A673 (cell line): ENCODE measurements at regions not wholly inside any gene's neighbourhood (a gene's known extent, or its start where the extent isn't known, plus 50 kb on each side); places are given as distances from the start of the nearest gene placed in this dataset.

ENCODE experiments used
- BruUV-seq: library from RNA; stranded (reverse); fragments of 400-500 nt; replicated peaks from 2 replicates; lab custom pipeline; 2021; lab: Mats Ljungman, UMichigan
- CTCF ChIA-PET: fragments of 300-600 bp; sonication (Branson Sonifier 250); formaldehyde crosslinking; loops from one replicate; lab custom pipeline; 2022; ENCODE audit warnings: antibody characterized with exemption; lab: Charles Lee
- POLR2A ChIA-PET: fragments of 300-600 bp; sonication (Branson Sonifier 250); formaldehyde crosslinking; loops from one replicate; lab custom pipeline; 2022; ENCODE audit warnings: antibody characterized with exemption; ENCODE audit not compliant: low non-redundant PET; lab: Charles Lee
- DNase-seq: peaks from one replicate; pipeline ENCODE4 v3.0.0-alpha.2; 2015; ENCODE audit warnings: low spot score
- H3K27ac ChIP-seq: fragments of 200-600 bp; sonication (generic); 2 replicates; pipeline ENCODE4 v1.5.1; 2016; ENCODE audit warnings: mixed run types, low read depth, mild to moderate bottlenecking, mixed read lengths, antibody characterized with exemption, low read length; ENCODE audit not compliant: poor library complexity, severe bottlenecking
- H3K27me3 ChIP-seq: fragments of 200-600 bp; sonication (generic); replicated peaks from 2 replicates; pipeline ENCODE4 v1.6.1; 2017; ENCODE audit warnings: mixed run types, low read depth, mild to moderate bottlenecking, mixed read lengths, antibody characterized with exemption, low read length; ENCODE audit not compliant: insufficient read depth, poor library complexity
- H3K36me3 ChIP-seq: fragments of 200-600 bp; sonication (generic); 2 replicates; pipeline ENCODE4 v1.6.1; 2016; ENCODE audit warnings: mixed run types, mild to moderate bottlenecking, mixed read lengths, antibody characterized with exemption, low read length; ENCODE audit not compliant: insufficient read depth, poor library complexity, severe bottlenecking
- H3K4me1 ChIP-seq: fragments of 200-600 bp; sonication (generic); 2 replicates; pipeline ENCODE4 v1.6.1; 2017; ENCODE audit warnings: mixed run types, mild to moderate bottlenecking, mixed read lengths, antibody characterized with exemption, low read length; ENCODE audit not compliant: insufficient read depth, poor library complexity, severe bottlenecking
- H3K4me3 ChIP-seq: fragments of 200-600 bp; sonication (generic); 2 replicates; pipeline ENCODE4 v1.5.1; 2016; ENCODE audit warnings: low read depth, mixed run types, mild to moderate bottlenecking, mixed read lengths, low read length; ENCODE audit not compliant: poor library complexity, severe bottlenecking
- H3K9me3 ChIP-seq: fragments of 200-600 bp; sonication (generic); 2 replicates; pipeline ENCODE4 v1.6.1; 2016; ENCODE audit warnings: mixed run types, low read depth, mild to moderate bottlenecking, mixed read lengths, antibody characterized with exemption, low read length; ENCODE audit not compliant: poor library complexity, severe bottlenecking
- EZH2 ChIP-seq: fragments of 200-600 bp; sonication (generic); IDR thresholded peaks from 2 replicates; pipeline ENCODE4 v1.6.1; 2017; ENCODE audit warnings: borderline replicate concordance, low read depth, mild to moderate bottlenecking, mixed read lengths, antibody characterized with exemption, low read length; ENCODE audit not compliant: poor library complexity, severe bottlenecking
- intact Hi-C: fragments of 100-400 bp; cut with micrococcal nuclease; formaldehyde crosslinking; loops from one replicate; pipeline ENCODE4 v1.10.0; 2022; ENCODE audit not compliant: unreplicated experiment
- TF ChIP-seq, protein P1 (sequence below): fragments of 300-800, 200-600 bp; sonication (generic); conservative IDR thresholded peaks from 2 replicates; pipeline ENCODE4 v1.5.1; 2017; ENCODE audit warnings: low read depth, mild to moderate bottlenecking, antibody characterized with exemption, low read length, moderate library complexity, mixed read lengths

DNA sequence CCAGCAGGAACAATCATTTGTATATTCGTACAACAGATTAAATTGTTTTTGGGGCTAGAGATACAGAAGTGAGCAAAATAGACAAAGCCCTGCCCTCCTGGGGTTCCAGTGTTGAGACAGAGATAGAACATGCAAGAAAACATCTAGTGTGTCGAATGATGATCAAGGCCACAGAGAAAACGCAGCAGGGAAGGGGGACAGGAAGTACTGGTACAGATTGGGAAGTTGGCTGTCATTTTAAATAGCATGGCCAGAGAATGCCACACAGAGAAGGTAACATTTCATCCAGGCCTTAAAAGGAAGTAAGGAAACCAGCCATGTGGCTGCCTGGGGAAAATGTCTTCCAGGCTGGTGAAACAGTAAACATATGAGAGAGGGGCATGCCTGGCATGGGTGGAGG is 202.6 kb upstream of the MYLIP start:
- intact Hi-C loops = no loop called here
- no peaks in the 10 kb centered on the region for H3K36me3 ChIP-seq
- H3K4me3 ChIP-seq = no peak overlapping the region
- POLR2A ChIA-PET = no interaction called here
- no peaks in the 10 kb centered on the region for H3K4me1 ChIP-seq
- no peaks in the 10 kb centered on the region for H3K9me3 ChIP-seq
- no peak for DNase-seq
- TF ChIP-seq EZH2 = no peak
- TF ChIP-seq, protein P1, sequence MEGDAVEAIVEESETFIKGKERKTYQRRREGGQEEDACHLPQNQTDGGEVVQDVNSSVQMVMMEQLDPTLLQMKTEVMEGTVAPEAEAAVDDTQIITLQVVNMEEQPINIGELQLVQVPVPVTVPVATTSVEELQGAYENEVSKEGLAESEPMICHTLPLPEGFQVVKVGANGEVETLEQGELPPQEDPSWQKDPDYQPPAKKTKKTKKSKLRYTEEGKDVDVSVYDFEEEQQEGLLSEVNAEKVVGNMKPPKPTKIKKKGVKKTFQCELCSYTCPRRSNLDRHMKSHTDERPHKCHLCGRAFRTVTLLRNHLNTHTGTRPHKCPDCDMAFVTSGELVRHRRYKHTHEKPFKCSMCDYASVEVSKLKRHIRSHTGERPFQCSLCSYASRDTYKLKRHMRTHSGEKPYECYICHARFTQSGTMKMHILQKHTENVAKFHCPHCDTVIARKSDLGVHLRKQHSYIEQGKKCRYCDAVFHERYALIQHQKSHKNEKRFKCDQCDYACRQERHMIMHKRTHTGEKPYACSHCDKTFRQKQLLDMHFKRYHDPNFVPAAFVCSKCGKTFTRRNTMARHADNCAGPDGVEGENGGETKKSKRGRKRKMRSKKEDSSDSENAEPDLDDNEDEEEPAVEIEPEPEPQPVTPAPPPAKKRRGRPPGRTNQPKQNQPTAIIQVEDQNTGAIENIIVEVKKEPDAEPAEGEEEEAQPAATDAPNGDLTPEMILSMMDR = no peak
- no TSS peak for BruUV-seq
- H3K27ac ChIP-seq = no peak overlapping the region
- no peaks in the 10 kb centered on the region for H3K27me3 ChIP-seq
- CTCF ChIA-PET = no interaction called here

DNA sequence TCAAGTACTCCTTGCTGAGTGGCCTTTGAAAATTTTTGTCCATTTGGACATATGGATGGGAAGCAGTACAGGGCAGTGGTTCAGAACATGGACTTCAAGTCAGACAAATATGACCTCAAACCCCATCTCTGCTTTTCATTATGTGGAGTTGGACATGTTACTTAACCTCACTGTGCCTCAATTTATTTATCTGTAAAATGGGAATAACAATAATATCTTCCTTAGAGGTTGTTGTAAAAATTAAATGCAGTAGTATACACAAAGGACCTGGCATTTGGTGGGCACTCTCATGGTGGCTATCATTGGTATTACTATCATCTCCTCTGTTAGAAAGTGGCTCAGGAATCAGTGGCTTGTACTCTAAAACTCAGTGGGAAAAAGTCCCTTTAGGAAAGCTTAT is 204.0 kb upstream of the MYLIP start:
- BruUV-seq = no TSS peak
- Histone ChIP-seq H3K4me1 (no peaks in the 10 kb centered on the region), H3K4me3 (no peak overlapping the region), H3K27me3 (no peaks in the 10 kb centered on the region), H3K36me3 (no peaks in the 10 kb centered on the region), H3K27ac (no peak overlapping the region), H3K9me3 (no peaks in the 10 kb centered on the region)
- no peak for DNase-seq
- ChIA-PET CTCF (no interaction called here), POLR2A (no interaction called here)
- TF ChIP-seq, protein P1 = no peak
- intact Hi-C loops = no loop called here

DNA sequence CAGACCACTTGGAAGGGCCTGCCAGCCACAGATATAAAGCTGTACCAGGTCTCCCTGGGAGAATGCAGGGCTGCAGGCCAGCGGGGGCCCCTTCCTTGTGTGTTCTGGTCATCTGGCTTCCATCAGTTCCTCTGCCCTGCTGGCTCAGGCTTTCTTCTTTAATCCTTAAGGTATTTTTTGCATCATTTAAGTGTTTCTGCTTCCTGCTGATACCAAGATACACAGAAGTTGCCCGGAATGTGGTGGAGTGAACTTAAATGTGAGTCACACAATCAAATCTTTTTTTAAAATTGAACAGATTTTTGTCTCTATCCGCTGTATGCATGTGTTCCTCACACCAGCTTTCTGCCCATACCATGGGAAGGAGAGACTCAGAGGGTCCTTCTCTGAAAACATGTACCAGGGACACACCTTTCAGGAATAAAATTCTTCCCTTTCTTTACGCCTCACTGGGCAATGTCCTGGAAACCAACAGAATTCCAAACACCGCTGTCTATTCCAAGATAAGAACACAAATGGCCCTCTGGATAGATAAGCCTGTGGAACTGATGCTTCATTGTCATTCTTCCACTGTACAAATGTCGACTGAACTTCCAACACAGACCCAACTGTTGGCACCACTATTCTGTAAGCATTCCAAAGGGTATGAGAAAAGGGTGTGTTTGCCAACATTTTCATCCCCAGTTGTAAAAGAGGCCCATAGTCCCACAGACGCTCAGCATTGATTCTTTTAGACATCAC is 206.2 kb upstream of the MYLIP start:
- no peaks in the 10 kb centered on the region for H3K27me3 ChIP-seq

More for the DNA sequence above, 206.2 kb upstream of the MYLIP start:
- no TSS peak for BruUV-seq
- H3K4me1 ChIP-seq = no peaks in the 10 kb centered on the region
- TF ChIP-seq EZH2 = no peak
- TF ChIP-seq, protein P1 = no peak
- intact Hi-C loops = no loop called here
- no peak overlapping the region for H3K27ac ChIP-seq
- ChIA-PET POLR2A (no interaction called here), CTCF (no interaction called here)
- no peaks in the 10 kb centered on the region for H3K36me3 ChIP-seq
- no peak overlapping the region for H3K4me3 ChIP-seq
- no peak for DNase-seq
- no peaks in the 10 kb centered on the region for H3K9me3 ChIP-seq
